ENCODE measurements at regions not wholly inside any gene's neighbourhood (a gene's known extent, or its start where the extent isn't known, plus 50 kb on each side); places are given as distances from the start of the nearest gene placed in this dataset.

DNA sequence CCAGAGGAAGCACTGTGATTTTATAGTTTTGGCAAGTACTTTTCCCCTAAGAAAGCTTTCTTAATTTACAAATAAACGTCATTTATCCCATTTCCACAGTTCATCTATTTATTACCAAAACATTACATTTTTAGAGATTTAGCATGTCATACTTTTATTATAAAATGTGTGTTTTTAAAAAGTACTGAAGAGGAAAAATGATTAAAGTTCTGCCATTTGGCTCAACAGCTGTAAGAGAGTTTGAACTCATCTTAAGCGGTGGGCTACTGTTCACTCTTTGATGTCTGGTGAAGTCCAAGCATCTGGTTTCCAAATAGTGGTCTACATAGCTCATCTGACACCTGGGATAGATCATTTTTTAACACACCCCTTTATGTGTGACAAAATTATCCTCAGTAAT lies 51.3 kb upstream of the TANC1 start:
- H3K36me3 ChIP-seq (replicated peaks): no peaks in the 10 kb centered on the region
- DNase-seq: no peak
- H3K4me3 ChIP-seq (ENCODE audit: low read depth, low read length): no peak overlapping the region
- no peak overlapping the region for H3K27ac ChIP-seq
- no peaks in the 10 kb centered on the region for H3K27me3 ChIP-seq (replicated peaks)
- in situ Hi-C loops (cut with HindIII; ENCODE audit: low pct_ligation_motif_present, low sequenced_read_pairs): no loop called here
- TF ChIP-seq, protein P1, sequence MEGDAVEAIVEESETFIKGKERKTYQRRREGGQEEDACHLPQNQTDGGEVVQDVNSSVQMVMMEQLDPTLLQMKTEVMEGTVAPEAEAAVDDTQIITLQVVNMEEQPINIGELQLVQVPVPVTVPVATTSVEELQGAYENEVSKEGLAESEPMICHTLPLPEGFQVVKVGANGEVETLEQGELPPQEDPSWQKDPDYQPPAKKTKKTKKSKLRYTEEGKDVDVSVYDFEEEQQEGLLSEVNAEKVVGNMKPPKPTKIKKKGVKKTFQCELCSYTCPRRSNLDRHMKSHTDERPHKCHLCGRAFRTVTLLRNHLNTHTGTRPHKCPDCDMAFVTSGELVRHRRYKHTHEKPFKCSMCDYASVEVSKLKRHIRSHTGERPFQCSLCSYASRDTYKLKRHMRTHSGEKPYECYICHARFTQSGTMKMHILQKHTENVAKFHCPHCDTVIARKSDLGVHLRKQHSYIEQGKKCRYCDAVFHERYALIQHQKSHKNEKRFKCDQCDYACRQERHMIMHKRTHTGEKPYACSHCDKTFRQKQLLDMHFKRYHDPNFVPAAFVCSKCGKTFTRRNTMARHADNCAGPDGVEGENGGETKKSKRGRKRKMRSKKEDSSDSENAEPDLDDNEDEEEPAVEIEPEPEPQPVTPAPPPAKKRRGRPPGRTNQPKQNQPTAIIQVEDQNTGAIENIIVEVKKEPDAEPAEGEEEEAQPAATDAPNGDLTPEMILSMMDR (IDR thresholded peaks at IDR 0.05; ENCODE audit: low read depth, low read length, missing control alignments): no peak

DNA sequence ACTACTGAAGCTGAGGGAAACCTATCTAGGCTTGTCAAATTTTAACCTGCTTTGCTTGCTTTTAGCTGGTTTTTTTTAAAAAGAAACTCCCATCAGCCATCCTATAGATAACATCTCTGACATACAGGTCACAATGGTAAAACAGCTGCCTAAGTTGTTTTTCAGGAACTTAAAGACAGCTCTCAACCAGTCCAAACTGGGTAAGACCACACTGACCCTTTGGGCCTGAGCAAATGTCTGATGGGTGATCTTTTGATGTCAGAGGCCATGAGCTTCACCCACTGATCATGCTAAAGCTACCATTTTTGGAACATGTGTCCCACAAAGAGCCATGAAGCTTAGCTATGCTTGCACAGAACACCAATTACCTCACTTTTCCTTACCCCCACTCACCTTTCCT lies 50.0 kb upstream of the TANC1 start:
- TF ChIP-seq, protein P1 (IDR thresholded peaks at IDR 0.05; ENCODE audit: low read depth, low read length, missing control alignments): no peak
- DNase-seq: no peak
- Histone ChIP-seq H3K27ac (no peak overlapping the region), H3K36me3 (replicated peaks) (no peaks in the 10 kb centered on the region), H3K27me3 (replicated peaks) (no peaks in the 10 kb centered on the region), H3K4me3 (ENCODE audit: low read depth, low read length) (no peak overlapping the region)
- in situ Hi-C loops (cut with HindIII; ENCODE audit: low pct_ligation_motif_present, low sequenced_read_pairs): no loop called here
